ENCODE measurements at regions not wholly inside any gene's neighbourhood (a gene's known extent, or its start where the extent isn't known, plus 50 kb on each side); places are given as distances from the start of the nearest gene placed in this dataset.
A peak's percentile ranks its signal among the peaks of the same experiment; 100 is the strongest.

DNA sequence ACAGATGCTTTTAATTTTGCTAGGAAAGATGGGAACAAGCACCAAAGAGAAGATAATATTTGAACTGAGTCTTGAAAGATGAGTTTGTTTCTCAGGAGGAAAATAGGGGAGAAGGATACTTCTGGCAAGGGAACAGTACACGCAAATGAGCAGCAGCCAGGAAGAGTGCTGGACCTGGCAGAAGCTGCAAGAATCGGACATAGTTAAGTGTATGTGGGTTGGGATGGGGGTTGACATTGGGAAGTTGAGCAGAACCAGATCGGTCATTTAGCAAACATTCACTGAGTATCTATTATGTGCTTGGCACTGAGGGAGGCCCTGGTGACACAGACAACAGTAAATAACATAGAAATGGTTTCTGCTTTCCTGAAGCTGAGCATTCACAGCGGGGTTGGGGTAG is 198.8 kb downstream of the PLPP3 start:
- Histone ChIP-seq H3K9me3 (ENCODE audit: insufficient read depth, low read length) (no peaks in the 10 kb centered on the region), H3K4me3 (ENCODE audit: insufficient read length, low read depth) (no peak overlapping the region), H3K4me1 (ENCODE audit: insufficient read depth, insufficient read length) (peaks cover 10% of the 10 kb centered on the region), H3K9ac (ENCODE audit: insufficient read length, low read depth) (no peak overlapping the region), H3K27me3 (ENCODE audit: insufficient read depth, insufficient read length) (no peaks in the 10 kb centered on the region), H3K36me3 (ENCODE audit: insufficient read depth, insufficient read length, low read length) (no peaks in the 10 kb centered on the region)
- TF ChIP-seq ZNF274 (IDR thresholded peaks at IDR 0.05; ENCODE audit: low read depth, low read length) (no peak), SUZ12 (IDR thresholded peaks at IDR 0.05; ENCODE audit: extremely low read depth, insufficient read depth, insufficient read length) (no peak), YY1 (IDR thresholded peaks at IDR 0.05; ENCODE audit: insufficient read depth, insufficient read length) (no peak)
- no peak for DNase-seq (ENCODE audit: low read depth, low spot score)

DNA sequence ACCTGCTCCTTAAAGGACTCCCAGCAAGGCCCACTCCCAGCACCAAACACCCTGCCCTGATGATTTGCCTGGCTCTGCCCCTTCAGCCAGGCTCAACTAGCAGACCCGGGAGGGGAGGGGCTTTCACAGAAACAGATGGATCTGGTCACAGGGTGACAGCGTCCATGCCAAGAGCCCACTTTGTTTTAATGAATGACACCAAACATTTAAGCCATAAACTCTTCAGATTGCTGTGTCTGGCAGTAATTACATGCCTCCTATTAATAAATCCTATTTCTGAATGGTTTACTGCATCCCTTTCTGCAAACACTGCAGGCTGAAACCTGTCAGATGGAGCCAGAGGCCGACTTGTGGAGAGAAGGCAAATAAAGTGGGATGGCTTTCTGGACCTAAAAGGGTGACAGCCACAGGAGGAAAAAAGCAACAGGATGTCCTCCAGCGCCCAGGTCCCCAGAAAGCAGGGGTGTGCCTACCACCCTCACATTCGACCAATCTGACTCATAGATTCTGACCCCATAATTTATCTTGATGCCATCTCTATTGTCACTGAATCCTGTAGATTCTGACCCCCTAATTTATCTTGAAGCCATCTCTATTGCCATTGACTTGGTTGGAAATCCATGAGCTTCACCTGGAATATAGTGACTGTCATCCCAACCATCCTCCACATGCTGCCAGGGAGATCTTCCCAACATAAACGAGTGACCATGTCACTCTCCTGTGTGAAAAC is 200.9 kb downstream of the PLPP3 start:
- H3K4me1 ChIP-seq (ENCODE audit: insufficient read depth, insufficient read length) = peaks cover 13% of the 10 kb centered on the region
- no peak for DNase-seq (ENCODE audit: low read depth, low spot score)
- no peak overlapping the region for H3K9ac ChIP-seq (ENCODE audit: insufficient read length, low read depth)
- TF ChIP-seq SUZ12 (IDR thresholded peaks at IDR 0.05; ENCODE audit: extremely low read depth, insufficient read depth, insufficient read length) (no peak), YY1 (IDR thresholded peaks at IDR 0.05; ENCODE audit: insufficient read depth, insufficient read length) (no peak), ZNF274 (IDR thresholded peaks at IDR 0.05; ENCODE audit: low read depth, low read length) (no peak)
- H3K4me3 ChIP-seq (ENCODE audit: insufficient read length, low read depth) = no peak overlapping the region
- no peaks in the 10 kb centered on the region for H3K27me3 ChIP-seq (ENCODE audit: insufficient read depth, insufficient read length)
- H3K9me3 ChIP-seq (ENCODE audit: insufficient read depth, low read length) = no peaks in the 10 kb centered on the region
- no peaks in the 10 kb centered on the region for H3K36me3 ChIP-seq (ENCODE audit: insufficient read depth, insufficient read length, low read length)

DNA sequence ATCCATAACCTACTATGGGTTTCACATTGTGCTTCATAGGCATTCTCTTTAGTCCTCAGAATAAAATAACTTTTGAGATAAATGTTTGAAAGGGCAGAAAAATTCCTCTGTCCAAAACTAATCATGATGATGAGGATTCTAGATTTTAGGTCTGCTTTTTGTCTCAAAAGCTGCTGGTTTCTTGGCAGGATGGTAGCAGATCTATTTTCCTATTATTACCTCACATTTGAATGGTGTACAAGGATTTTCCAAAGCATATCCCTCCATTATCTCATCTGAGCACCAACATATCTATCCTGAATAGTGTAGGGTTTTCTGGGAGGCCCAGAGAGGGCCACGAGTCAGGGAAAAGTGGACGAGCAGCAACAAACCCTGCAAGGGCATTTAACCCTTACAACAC is 201.9 kb downstream of the PLPP3 start:
- no peak for TF ChIP-seq SUZ12 (IDR thresholded peaks at IDR 0.05; ENCODE audit: extremely low read depth, insufficient read depth, insufficient read length)
- no peak for TF ChIP-seq YY1 (IDR thresholded peaks at IDR 0.05; ENCODE audit: insufficient read depth, insufficient read length)
- TF ChIP-seq ZNF274 (IDR thresholded peaks at IDR 0.05; ENCODE audit: low read depth, low read length) = no peak
- Histone ChIP-seq H3K9ac (ENCODE audit: insufficient read length, low read depth) (no peak overlapping the region), H3K27me3 (ENCODE audit: insufficient read depth, insufficient read length) (no peaks in the 10 kb centered on the region), H3K9me3 (ENCODE audit: insufficient read depth, low read length) (no peaks in the 10 kb centered on the region), H3K4me1 (ENCODE audit: insufficient read depth, insufficient read length) (peaks cover 13% of the 10 kb centered on the region), H3K36me3 (ENCODE audit: insufficient read depth, insufficient read length, low read length) (no peaks in the 10 kb centered on the region), H3K4me3 (ENCODE audit: insufficient read length, low read depth) (no peak overlapping the region)
- DNase-seq (ENCODE audit: low read depth, low spot score) = no peak

DNA sequence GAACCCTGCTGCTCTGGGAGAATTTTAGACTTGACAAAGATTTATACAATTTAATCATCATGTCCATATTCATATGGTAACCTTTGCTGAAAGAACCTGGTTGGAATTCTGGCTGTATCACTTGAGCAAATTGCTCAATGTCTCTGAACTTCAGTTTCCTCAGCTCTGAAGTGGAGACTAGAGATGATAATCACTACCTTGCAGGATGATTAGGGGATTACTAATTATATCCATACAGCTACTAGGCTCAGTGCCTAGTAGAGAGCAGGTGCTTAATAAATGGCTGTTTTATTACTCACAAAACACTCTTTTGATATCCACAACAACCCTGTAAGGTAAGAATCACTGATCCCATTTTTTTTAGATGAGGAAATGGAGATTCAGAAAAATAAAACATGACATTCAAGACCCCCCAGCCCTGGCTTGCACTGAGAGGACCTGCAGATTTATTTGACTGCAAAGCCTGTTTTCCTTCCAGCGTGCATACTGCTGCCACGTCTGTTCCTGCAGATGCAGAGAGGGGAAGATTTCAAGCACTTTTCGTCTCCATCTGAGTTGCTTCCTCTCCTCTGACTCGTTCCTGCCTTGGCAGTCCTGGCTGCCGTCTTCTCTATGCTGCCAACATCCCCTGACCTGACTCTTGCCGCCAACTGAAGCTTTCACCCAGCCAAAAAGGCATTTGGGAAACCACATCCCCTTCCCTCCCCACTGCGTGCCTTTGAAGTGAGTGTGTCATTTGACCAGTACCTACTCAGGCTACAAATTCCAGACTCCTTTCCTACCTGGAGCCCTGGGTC is 203.0 kb downstream of the PLPP3 start:
- H3K9me3 ChIP-seq (ENCODE audit: insufficient read depth, low read length) = no peaks in the 10 kb centered on the region
- no peaks in the 10 kb centered on the region for H3K36me3 ChIP-seq (ENCODE audit: insufficient read depth, insufficient read length, low read length)
- peaks cover 13% of the 10 kb centered on the region for H3K4me1 ChIP-seq (ENCODE audit: insufficient read depth, insufficient read length)
- TF ChIP-seq ZNF274 (IDR thresholded peaks at IDR 0.05; ENCODE audit: low read depth, low read length) (no peak), SUZ12 (IDR thresholded peaks at IDR 0.05; ENCODE audit: extremely low read depth, insufficient read depth, insufficient read length) (no peak), YY1 (IDR thresholded peaks at IDR 0.05; ENCODE audit: insufficient read depth, insufficient read length) (no peak)
- H3K4me3 ChIP-seq (ENCODE audit: insufficient read length, low read depth) = no peak overlapping the region
- peak; percentile 36 for DNase-seq (ENCODE audit: low read depth, low spot score)
- no peaks in the 10 kb centered on the region for H3K27me3 ChIP-seq (ENCODE audit: insufficient read depth, insufficient read length)
- H3K9ac ChIP-seq (ENCODE audit: insufficient read length, low read depth) = peak overlapping the region; percentile 70

DNA sequence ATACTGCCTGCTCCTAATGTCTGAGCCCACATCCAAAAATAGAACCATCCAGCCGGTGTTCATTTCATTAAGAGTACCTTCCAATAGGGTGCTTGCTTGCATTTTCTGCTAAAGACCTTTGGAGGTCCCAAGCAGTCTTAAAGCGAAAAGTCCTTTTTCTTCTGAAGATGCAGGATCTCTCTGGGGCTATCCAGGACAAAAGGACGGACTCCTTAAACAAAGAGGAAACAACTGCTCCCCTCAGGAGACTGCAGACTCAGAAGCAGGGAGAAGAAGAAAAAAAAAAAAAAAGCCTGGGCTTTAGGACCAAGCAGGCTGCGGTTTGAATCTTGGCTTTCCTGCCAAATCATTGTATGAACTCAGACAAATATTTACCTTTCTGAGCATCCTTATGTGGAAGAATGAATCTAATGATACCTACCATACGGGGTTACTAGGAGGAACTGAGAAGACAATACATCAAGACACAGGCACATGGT is 204.0 kb downstream of the PLPP3 start:
- peak; percentile 81 for DNase-seq (ENCODE audit: low read depth, low spot score)
- no peaks in the 10 kb centered on the region for H3K36me3 ChIP-seq (ENCODE audit: insufficient read depth, insufficient read length, low read length)
- H3K4me1 ChIP-seq (ENCODE audit: insufficient read depth, insufficient read length) = peaks cover 13% of the 10 kb centered on the region
- no peak overlapping the region for H3K9ac ChIP-seq (ENCODE audit: insufficient read length, low read depth)
- H3K9me3 ChIP-seq (ENCODE audit: insufficient read depth, low read length) = no peaks in the 10 kb centered on the region
- no peak overlapping the region for H3K4me3 ChIP-seq (ENCODE audit: insufficient read length, low read depth)
- no peaks in the 10 kb centered on the region for H3K27me3 ChIP-seq (ENCODE audit: insufficient read depth, insufficient read length)
- TF ChIP-seq SUZ12 (IDR thresholded peaks at IDR 0.05; ENCODE audit: extremely low read depth, insufficient read depth, insufficient read length) (no peak), ZNF274 (IDR thresholded peaks at IDR 0.05; ENCODE audit: low read depth, low read length) (no peak), YY1 (IDR thresholded peaks at IDR 0.05; ENCODE audit: insufficient read depth, insufficient read length) (no peak)

DNA sequence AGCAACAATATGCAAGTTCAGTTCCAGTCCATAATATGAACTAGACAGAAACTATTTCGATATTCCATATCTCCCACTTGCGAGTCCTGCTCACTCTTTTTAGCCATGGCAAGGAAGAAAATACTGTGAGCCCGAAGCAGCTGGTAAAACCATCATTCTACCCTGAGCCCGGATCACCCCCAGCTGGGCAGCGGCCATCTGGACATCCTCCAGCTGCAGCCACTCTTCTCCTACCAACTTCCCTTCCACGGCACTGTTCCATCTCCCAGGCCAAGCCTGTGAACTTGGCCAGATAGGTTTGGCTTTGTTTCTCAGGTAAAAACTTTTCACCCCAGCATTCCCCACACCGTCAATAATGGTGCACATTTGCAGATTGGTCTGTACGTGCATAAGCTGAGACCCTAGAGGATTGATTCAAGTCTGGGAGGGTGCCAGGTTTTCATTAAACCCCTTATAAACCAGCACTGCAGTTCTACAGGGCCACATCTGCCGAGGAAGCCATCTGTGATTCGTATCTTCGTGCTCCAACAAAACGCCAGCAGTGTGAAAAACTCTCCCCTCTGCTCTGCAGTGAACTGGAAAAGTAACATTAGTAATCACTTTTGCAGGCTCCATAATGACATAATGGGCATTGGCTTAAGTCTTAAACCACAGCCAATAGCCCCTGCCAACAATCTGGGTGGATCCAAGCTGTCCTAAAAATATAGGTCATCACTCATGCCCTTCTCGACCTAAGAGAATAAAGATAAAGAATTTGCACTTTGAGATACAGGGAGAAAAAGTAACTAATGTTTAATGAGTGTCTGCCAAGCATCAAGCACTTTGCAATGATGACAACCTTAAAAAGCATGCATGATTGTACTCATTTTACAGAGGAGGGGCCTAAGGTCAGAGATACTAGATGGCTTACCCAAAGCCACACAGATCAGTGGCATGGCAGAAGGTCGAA is 205.1 kb downstream of the PLPP3 start:
- H3K4me3 ChIP-seq (ENCODE audit: insufficient read length, low read depth) = peak overlapping the region; percentile 18
- no peak for DNase-seq (ENCODE audit: low read depth, low spot score)
- peaks cover 17% of the 10 kb centered on the region for H3K4me1 ChIP-seq (ENCODE audit: insufficient read depth, insufficient read length)
- H3K36me3 ChIP-seq (ENCODE audit: insufficient read depth, insufficient read length, low read length) = no peaks in the 10 kb centered on the region
- TF ChIP-seq SUZ12 (IDR thresholded peaks at IDR 0.05; ENCODE audit: extremely low read depth, insufficient read depth, insufficient read length) (no peak), ZNF274 (IDR thresholded peaks at IDR 0.05; ENCODE audit: low read depth, low read length) (no peak), YY1 (IDR thresholded peaks at IDR 0.05; ENCODE audit: insufficient read depth, insufficient read length) (no peak)
- peak overlapping the region; percentile 12 for H3K9ac ChIP-seq (ENCODE audit: insufficient read length, low read depth)
- no peaks in the 10 kb centered on the region for H3K27me3 ChIP-seq (ENCODE audit: insufficient read depth, insufficient read length)
- H3K9me3 ChIP-seq (ENCODE audit: insufficient read depth, low read length) = no peaks in the 10 kb centered on the region

Data from NT2/D1 (cell line).